ENCODE measurements at regions not wholly inside any gene's neighbourhood (a gene's known extent, or its start where the extent isn't known, plus 50 kb on each side); places are given as distances from the start of the nearest gene placed in this dataset.

DNA sequence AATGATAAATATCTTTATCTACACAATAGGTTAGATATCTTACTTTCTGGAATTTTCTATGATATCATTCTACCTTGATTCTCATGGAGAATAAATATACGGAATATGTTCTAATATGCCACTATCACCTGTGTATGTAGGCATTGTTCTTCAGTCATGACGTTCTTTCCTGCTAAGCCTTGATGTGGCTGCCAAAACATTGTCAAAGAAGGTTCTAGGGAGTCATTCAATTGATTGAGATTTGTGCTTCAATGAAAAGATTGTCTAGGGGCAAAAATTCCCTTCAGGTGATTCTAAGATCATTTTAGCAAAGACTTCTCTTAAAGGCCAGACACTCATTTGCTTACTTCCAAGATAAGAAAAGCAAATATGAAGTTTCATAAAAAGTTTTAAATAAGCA lies 118.1 kb downstream of the MAT2B start:
- TF ChIP-seq, protein P1, sequence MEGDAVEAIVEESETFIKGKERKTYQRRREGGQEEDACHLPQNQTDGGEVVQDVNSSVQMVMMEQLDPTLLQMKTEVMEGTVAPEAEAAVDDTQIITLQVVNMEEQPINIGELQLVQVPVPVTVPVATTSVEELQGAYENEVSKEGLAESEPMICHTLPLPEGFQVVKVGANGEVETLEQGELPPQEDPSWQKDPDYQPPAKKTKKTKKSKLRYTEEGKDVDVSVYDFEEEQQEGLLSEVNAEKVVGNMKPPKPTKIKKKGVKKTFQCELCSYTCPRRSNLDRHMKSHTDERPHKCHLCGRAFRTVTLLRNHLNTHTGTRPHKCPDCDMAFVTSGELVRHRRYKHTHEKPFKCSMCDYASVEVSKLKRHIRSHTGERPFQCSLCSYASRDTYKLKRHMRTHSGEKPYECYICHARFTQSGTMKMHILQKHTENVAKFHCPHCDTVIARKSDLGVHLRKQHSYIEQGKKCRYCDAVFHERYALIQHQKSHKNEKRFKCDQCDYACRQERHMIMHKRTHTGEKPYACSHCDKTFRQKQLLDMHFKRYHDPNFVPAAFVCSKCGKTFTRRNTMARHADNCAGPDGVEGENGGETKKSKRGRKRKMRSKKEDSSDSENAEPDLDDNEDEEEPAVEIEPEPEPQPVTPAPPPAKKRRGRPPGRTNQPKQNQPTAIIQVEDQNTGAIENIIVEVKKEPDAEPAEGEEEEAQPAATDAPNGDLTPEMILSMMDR (IDR thresholded peaks at IDR 0.05 in 8 of 11, conservative IDR thresholded peaks at IDR 0.05 in 3 of 11): no peak
- no peak for TF ChIP-seq POLR2A (IDR thresholded peaks at IDR 0.05)
